ENCODE measurements at regions not wholly inside any gene's neighbourhood (a gene's known extent, or its start where the extent isn't known, plus 50 kb on each side); places are given as distances from the start of the nearest gene placed in this dataset.

DNA sequence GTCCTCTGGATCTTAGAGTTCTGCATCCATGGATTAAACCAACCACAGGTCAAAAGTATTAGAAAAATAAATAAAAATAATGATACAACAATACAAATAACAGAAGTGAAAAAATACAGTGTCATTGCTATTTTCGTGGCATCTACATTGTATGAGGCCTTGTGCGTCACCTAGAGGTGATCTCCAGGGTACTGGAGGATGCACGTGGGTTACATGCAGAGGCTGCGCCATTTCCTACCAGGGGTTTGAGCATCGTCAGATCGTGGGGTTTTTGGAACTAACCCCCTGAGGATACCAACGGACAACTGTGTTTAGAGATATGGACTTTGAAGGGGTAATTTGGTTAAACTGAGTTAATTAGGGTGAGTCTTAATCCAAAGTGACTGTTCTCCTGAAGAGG is 224.7 kb downstream of the ENGASE start:
- TF ChIP-seq GATA2 (IDR thresholded peaks at IDR 0.05; ENCODE audit: low read depth, low read length) (no peak), GATA3 (IDR thresholded peaks at IDR 0.05; ENCODE audit: low read depth, low read length) (no peak)

All from SH-SY5Y (cell line).